HG03460 (cell line): ENCODE measurements at regions not wholly inside any gene's neighbourhood (a gene's known extent, or its start where the extent isn't known, plus 50 kb on each side); places are given as distances from the start of the nearest gene placed in this dataset.

Experiments used
- ATAC-seq: cut with Tn5 transposase; IDR thresholded peaks from one replicate; pipeline ENCODE4 v1.9.1; 2021; ENCODE audit not compliant: unreplicated experiment

- peak; percentile 26 for ATAC-seq
These were observed 194.4 kb upstream of the ID2 start for GRCh38 chr2:8487461-8487932.

- ATAC-seq: peak; percentile 82
These were observed 193.7 kb upstream of the ID2 start for GRCh38 chr2:8488001-8488738.

- no peak for ATAC-seq
These were observed 192.6 kb upstream of the ID2 start for GRCh38 chr2:8489221-8489620.

- no peak for ATAC-seq
These were observed 192.1 kb upstream of the ID2 start for GRCh38 chr2:8489751-8490150.

GRCh38 chr2:8490166-8490721 is 191.6 kb upstream of the ID2 start:
- no peak for ATAC-seq

- no peak for ATAC-seq
These were observed 190.4 kb upstream of the ID2 start for GRCh38 chr2:8491296-8492027.

- ATAC-seq: no peak
These were observed 187.7 kb upstream of the ID2 start for GRCh38 chr2:8494151-8494550.

GRCh38 chr2:8494589-8494988 is 187.3 kb upstream of the ID2 start:
- ATAC-seq: no peak

GRCh38 chr2:8495189-8495989 is 186.5 kb upstream of the ID2 start:
- ATAC-seq: no peak

GRCh38 chr2:8496079-8496478 is 185.8 kb upstream of the ID2 start:
- ATAC-seq: no peak

- ATAC-seq: no peak
These were observed 185.2 kb upstream of the ID2 start for GRCh38 chr2:8496617-8497016.

GRCh38 chr2:8498994-8499393 is 182.9 kb upstream of the ID2 start:
- no peak for ATAC-seq

- no peak for ATAC-seq
These were observed 181.5 kb upstream of the ID2 start for GRCh38 chr2:8500124-8501054.

GRCh38 chr2:8501061-8501720 is 180.7 kb upstream of the ID2 start:
- ATAC-seq: no peak

GRCh38 chr2:8502316-8502715 is 179.5 kb upstream of the ID2 start:
- ATAC-seq: no peak

- ATAC-seq: no peak
These were observed 176.4 kb upstream of the ID2 start for GRCh38 chr2:8505311-8505920.

- ATAC-seq: no peak
These were observed 175.1 kb upstream of the ID2 start for GRCh38 chr2:8506746-8507145.

- no peak for ATAC-seq
These were observed 173.1 kb upstream of the ID2 start for GRCh38 chr2:8508766-8509165.

- no peak for ATAC-seq
These were observed 172.2 kb upstream of the ID2 start for GRCh38 chr2:8509621-8510020.
